Testis (tissue), 2 donors: ENCODE measurements at regions not wholly inside any gene's neighbourhood (a gene's known extent, or its start where the extent isn't known, plus 50 kb on each side); places are given as distances from the start of the nearest gene placed in this dataset.

Source experiments
- POLR2A ChIP-seq: fragments of 450-650 bp; IDR thresholded peaks from one replicate; pipeline ENCODE4 v1.6.1; 2017; ENCODE audit warnings: antibody characterized with exemption, mild to moderate bottlenecking, moderate library complexity
- TF ChIP-seq, protein P1 (sequence below), 3 experiments: fragments of 450-650 bp in 2 of 3; fragments of 200-600 bp in 1 of 3; sonication (generic) in 1 of 3; IDR thresholded peaks; one replicate each; pipeline ENCODE4 v1.5.1; 2016 to 2019; ENCODE audit warnings: antibody characterized with exemption in 3 of 3, mild to moderate bottlenecking in 2 of 3, moderate library complexity in 1 of 3

DNA sequence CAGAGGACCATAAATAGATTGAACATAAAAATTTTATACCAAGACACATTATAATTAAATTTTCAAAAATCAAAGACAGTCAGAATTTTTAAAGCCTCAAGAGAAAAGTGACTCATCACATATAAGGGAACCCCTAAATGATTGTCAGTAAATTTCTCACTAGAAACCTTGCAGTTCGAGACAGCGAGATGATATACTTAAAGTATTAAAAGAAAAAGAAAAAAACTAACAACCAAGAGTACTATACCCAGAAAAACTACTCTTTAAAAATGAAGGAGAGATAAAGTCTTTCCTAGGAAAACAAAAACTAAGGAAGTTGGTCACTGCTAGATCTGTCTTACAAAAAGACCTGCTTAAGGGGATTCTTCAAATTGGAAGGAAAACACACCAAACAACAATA is 251.4 kb upstream of the MSX2 start:
- TF ChIP-seq, protein P1, sequence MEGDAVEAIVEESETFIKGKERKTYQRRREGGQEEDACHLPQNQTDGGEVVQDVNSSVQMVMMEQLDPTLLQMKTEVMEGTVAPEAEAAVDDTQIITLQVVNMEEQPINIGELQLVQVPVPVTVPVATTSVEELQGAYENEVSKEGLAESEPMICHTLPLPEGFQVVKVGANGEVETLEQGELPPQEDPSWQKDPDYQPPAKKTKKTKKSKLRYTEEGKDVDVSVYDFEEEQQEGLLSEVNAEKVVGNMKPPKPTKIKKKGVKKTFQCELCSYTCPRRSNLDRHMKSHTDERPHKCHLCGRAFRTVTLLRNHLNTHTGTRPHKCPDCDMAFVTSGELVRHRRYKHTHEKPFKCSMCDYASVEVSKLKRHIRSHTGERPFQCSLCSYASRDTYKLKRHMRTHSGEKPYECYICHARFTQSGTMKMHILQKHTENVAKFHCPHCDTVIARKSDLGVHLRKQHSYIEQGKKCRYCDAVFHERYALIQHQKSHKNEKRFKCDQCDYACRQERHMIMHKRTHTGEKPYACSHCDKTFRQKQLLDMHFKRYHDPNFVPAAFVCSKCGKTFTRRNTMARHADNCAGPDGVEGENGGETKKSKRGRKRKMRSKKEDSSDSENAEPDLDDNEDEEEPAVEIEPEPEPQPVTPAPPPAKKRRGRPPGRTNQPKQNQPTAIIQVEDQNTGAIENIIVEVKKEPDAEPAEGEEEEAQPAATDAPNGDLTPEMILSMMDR (IDR thresholded peaks at IDR 0.05) = no peak
- no peak for TF ChIP-seq POLR2A
